ENCODE measurements at regions not wholly inside any gene's neighbourhood (a gene's known extent, or its start where the extent isn't known, plus 50 kb on each side); places are given as distances from the start of the nearest gene placed in this dataset.

GRCh38 chr5:67333171-67333570 is 136.6 kb upstream of the CD180 start:
- DNase-seq (ENCODE audit: low read depth) = no peak

- DNase-seq (ENCODE audit: low read depth) = no peak
Measured at GRCh38 chr5:67331296-67331925, 134.8 kb upstream of the CD180 start.

- DNase-seq (ENCODE audit: low read depth) = no peak
Measured at GRCh38 chr5:67319935-67320725, 123.5 kb upstream of the CD180 start.

- DNase-seq (ENCODE audit: low read depth) = no peak
Measured at GRCh38 chr5:67318746-67319145, 122.1 kb upstream of the CD180 start.

- DNase-seq (ENCODE audit: low read depth) = no peak
Measured at GRCh38 chr5:67317603-67318002, 121.0 kb upstream of the CD180 start.

- DNase-seq (ENCODE audit: low read depth) = no peak
Measured at GRCh38 chr5:67316695-67317094, 120.1 kb upstream of the CD180 start.

GRCh38 chr5:67315082-67315989 is 118.7 kb upstream of the CD180 start:
- DNase-seq (ENCODE audit: low read depth) = no peak

GRCh38 chr5:67311701-67312100 is 115.1 kb upstream of the CD180 start:
- DNase-seq (ENCODE audit: low read depth) = no peak

- DNase-seq (ENCODE audit: low read depth) = no peak
Measured at GRCh38 chr5:67311208-67311607, 114.6 kb upstream of the CD180 start.

- no peak for DNase-seq (ENCODE audit: low read depth)
Measured at GRCh38 chr5:67310740-67311139, 114.1 kb upstream of the CD180 start.

GRCh38 chr5:67310169-67310568 is 113.6 kb upstream of the CD180 start:
- DNase-seq (ENCODE audit: low read depth) = no peak

GRCh38 chr5:67308988-67309688 is 112.5 kb upstream of the CD180 start:
- DNase-seq (ENCODE audit: low read depth) = no peak

- no peak for DNase-seq (ENCODE audit: low read depth)
Measured at GRCh38 chr5:67306965-67307607, 110.5 kb upstream of the CD180 start.

- DNase-seq (ENCODE audit: low read depth) = no peak
Measured at GRCh38 chr5:67305913-67306710, 109.5 kb upstream of the CD180 start.

GRCh38 chr5:67305401-67305800 is 108.8 kb upstream of the CD180 start:
- DNase-seq (ENCODE audit: low read depth) = no peak

GRCh38 chr5:67303356-67303755 is 106.8 kb upstream of the CD180 start:
- no peak for DNase-seq (ENCODE audit: low read depth)

- DNase-seq (ENCODE audit: low read depth) = no peak
Measured at GRCh38 chr5:67301285-67301903, 104.8 kb upstream of the CD180 start.

- DNase-seq (ENCODE audit: low read depth) = no peak
Measured at GRCh38 chr5:67300326-67300725, 103.7 kb upstream of the CD180 start.

GRCh38 chr5:67299231-67299735 is 102.7 kb upstream of the CD180 start:
- no peak for DNase-seq (ENCODE audit: low read depth)
